Kidney epithelial cell (primary cell): ENCODE measurements at regions not wholly inside any gene's neighbourhood (a gene's known extent, or its start where the extent isn't known, plus 50 kb on each side); places are given as distances from the start of the nearest gene placed in this dataset.

ENCODE experiments used
- DNase-seq: peaks from one replicate; pipeline ENCODE4 v3.0.0-alpha.2; 2010; ENCODE audit warnings: low read depth
- H3K27me3 ChIP-seq: 2 replicates; pipeline ENCODE4 v1.6.0; 2011; ENCODE audit warnings: low read length; ENCODE audit not compliant: control insufficient read depth, insufficient read depth
- H3K36me3 ChIP-seq: 2 replicates; pipeline ENCODE4 v1.5.1; 2011; ENCODE audit warnings: low read length; ENCODE audit not compliant: control insufficient read depth, insufficient read depth
- H3K4me3 ChIP-seq: 2 replicates; pipeline ENCODE4 v1.5.1; 2011; ENCODE audit warnings: low read depth, mild to moderate bottlenecking, control low read depth, low read length
- TF ChIP-seq, protein P1 (sequence below): IDR thresholded peaks from 2 replicates; pipeline ENCODE4 v1.5.1; 2011; ENCODE audit warnings: mild to moderate bottlenecking, moderate library complexity, low read length, control low read depth, inconsistent platforms; ENCODE audit not compliant: insufficient read depth, poor library complexity, severe bottlenecking

GRCh38 chr1:191648939-191649338 lies 509.3 kb upstream of the RGS18 start:
- Histone ChIP-seq H3K27me3 (no peaks in the 10 kb centered on the region), H3K4me3 (no peak overlapping the region), H3K36me3 (no peaks in the 10 kb centered on the region)
- TF ChIP-seq, protein P1, sequence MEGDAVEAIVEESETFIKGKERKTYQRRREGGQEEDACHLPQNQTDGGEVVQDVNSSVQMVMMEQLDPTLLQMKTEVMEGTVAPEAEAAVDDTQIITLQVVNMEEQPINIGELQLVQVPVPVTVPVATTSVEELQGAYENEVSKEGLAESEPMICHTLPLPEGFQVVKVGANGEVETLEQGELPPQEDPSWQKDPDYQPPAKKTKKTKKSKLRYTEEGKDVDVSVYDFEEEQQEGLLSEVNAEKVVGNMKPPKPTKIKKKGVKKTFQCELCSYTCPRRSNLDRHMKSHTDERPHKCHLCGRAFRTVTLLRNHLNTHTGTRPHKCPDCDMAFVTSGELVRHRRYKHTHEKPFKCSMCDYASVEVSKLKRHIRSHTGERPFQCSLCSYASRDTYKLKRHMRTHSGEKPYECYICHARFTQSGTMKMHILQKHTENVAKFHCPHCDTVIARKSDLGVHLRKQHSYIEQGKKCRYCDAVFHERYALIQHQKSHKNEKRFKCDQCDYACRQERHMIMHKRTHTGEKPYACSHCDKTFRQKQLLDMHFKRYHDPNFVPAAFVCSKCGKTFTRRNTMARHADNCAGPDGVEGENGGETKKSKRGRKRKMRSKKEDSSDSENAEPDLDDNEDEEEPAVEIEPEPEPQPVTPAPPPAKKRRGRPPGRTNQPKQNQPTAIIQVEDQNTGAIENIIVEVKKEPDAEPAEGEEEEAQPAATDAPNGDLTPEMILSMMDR = no peak
- DNase-seq = no peak

DNA sequence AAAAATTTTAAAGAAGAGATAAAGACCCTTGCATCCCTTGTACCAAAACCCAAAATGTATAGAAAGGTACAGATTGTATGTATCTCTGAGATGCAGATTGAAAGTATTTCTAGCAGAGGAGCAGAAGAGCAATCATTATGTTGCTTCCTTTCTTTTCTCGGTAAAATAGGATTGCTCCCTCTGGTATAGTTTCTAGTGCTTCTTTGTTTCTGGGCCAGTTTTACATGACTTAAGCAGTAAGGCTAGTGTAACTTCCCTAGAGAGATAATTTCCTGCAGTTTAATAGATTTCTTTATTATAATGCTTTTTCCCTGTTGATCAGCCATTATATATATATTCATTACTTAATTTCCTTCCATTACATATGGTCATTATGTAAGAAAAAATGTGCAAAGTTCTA lies 496.2 kb upstream of the RGS18 start:
- H3K36me3 ChIP-seq = no peaks in the 10 kb centered on the region
- H3K27me3 ChIP-seq = no peaks in the 10 kb centered on the region
- H3K4me3 ChIP-seq = no peak overlapping the region
- TF ChIP-seq, protein P1 = no peak
- no peak for DNase-seq

DNA sequence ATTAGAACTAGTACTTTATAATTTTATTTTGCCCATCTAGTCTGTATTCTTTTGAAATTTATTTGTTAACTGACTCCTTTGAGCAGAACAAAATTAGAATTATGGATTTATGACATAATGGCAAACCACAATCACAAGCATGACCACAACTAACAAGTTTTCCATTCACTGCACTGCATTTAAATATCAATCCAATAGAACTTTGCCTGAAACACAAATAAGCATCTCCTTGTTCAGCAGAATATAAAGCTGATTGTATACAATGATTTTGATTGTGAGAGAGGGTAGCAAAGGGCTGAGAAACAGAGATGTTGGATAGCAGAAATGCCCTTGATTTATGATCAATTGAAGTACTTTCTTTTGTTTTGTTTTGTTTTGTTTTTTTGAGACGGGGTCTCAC lies 495.5 kb upstream of the RGS18 start:
- no peak overlapping the region for H3K4me3 ChIP-seq
- no peak for DNase-seq
- TF ChIP-seq, protein P1 = no peak

GRCh38 chr1:191668525-191668924 lies 489.7 kb upstream of the RGS18 start:
- H3K4me3 ChIP-seq = no peak overlapping the region
- TF ChIP-seq, protein P1 = no peak
- H3K36me3 ChIP-seq = no peaks in the 10 kb centered on the region
- DNase-seq = no peak
- no peaks in the 10 kb centered on the region for H3K27me3 ChIP-seq

More for the DNA sequence above, 495.5 kb upstream of the RGS18 start:
- Histone ChIP-seq H3K36me3 (no peaks in the 10 kb centered on the region), H3K27me3 (no peaks in the 10 kb centered on the region)

DNA sequence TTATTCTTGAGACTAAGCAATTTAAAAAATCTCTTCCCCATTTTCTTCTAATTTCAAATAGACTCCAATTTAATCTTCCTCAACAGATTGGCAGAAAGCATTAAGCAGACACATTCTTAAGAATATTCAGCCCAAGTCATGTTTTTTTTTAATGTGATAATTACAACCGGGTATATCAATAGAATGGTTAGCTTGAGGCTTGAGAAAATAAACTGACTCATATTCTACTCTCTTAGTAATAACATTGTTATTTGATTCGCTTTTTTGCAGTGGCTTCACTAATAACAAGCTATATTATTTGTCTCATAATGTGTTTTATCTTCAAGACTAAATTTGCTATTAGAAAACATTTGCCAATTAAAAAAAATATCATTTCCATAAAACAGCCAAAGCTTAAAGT lies 488.6 kb upstream of the RGS18 start:
- TF ChIP-seq, protein P1 = no peak
- no peak for DNase-seq
- no peaks in the 10 kb centered on the region for H3K36me3 ChIP-seq
- H3K27me3 ChIP-seq = no peaks in the 10 kb centered on the region
- no peak overlapping the region for H3K4me3 ChIP-seq

- H3K27me3 ChIP-seq = no peaks in the 10 kb centered on the region
- TF ChIP-seq, protein P1 = no peak
- no peaks in the 10 kb centered on the region for H3K36me3 ChIP-seq
- no peak overlapping the region for H3K4me3 ChIP-seq
- DNase-seq = no peak
These were observed 487.0 kb upstream of the RGS18 start for GRCh38 chr1:191671236-191671635.
